Epithelial cell of prostate (primary cell): ENCODE measurements at regions not wholly inside any gene's neighbourhood (a gene's known extent, or its start where the extent isn't known, plus 50 kb on each side); places are given as distances from the start of the nearest gene placed in this dataset.

Source experiments
- DNase-seq: peaks from one replicate; pipeline ENCODE4 v3.0.0-alpha.2; 2011; ENCODE audit warnings: low read depth, low spot score
- H3K27ac ChIP-seq: fragments of 450-650 bp; 2 replicates; pipeline ENCODE4 v1.5.1; 2017; ENCODE audit warnings: mild to moderate bottlenecking

GRCh38 chr22:49096476-49096875 is 731.2 kb downstream of the BRD1 start:
- H3K27ac ChIP-seq = no peak overlapping the region
- no peak for DNase-seq

DNA sequence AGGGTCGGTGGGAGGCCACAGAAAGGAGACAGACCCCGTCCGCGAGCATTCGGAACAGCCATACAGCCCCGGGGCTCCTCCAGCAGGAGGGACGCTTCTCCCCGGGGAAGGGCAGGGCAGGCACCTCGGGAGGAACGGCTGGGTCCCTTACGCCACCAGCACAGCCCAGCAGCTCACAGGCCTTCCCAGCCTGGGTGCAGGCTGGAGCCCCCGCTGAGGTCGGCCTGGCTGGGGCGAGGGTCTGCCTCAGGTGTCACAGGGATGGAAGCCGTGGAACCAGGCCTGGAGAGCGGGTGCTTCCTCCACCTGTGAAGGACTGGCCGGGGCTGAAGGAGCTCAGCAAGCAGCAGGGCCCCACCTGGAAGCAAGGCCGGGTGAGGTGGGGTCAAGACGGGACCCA is 732.3 kb downstream of the BRD1 start:
- no peak for DNase-seq
- no peak overlapping the region for H3K27ac ChIP-seq

- no peak for DNase-seq
- H3K27ac ChIP-seq = no peak overlapping the region
Observed at GRCh38 chr22:49094858-49095257, 732.8 kb downstream of the BRD1 start.

DNA sequence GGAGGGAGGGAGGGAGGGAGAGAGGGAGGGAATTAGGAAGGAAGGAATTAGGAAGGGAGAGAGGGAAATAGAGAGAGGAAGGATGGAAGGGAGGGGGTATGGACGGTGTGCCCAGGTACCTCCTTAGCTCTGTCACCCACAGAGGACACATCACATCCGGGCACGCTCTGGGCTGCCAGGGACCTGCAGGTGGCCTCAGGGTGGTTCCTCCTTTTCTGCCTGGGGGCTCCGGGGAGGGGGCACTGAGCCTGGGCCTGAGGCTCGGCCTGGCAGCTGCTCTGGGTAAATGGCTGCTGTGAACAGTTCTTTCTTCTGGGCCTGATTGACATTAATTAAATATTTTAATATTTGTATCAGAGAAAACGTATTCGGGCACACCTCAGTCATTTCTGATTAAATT is 733.5 kb downstream of the BRD1 start:
- no peak overlapping the region for H3K27ac ChIP-seq
- DNase-seq = no peak

- DNase-seq = no peak
- no peak overlapping the region for H3K27ac ChIP-seq
Observed at GRCh38 chr22:49093192-49093880, 734.3 kb downstream of the BRD1 start.

GRCh38 chr22:49092716-49093115 is 735.0 kb downstream of the BRD1 start:
- no peak for DNase-seq
- no peak overlapping the region for H3K27ac ChIP-seq

DNA sequence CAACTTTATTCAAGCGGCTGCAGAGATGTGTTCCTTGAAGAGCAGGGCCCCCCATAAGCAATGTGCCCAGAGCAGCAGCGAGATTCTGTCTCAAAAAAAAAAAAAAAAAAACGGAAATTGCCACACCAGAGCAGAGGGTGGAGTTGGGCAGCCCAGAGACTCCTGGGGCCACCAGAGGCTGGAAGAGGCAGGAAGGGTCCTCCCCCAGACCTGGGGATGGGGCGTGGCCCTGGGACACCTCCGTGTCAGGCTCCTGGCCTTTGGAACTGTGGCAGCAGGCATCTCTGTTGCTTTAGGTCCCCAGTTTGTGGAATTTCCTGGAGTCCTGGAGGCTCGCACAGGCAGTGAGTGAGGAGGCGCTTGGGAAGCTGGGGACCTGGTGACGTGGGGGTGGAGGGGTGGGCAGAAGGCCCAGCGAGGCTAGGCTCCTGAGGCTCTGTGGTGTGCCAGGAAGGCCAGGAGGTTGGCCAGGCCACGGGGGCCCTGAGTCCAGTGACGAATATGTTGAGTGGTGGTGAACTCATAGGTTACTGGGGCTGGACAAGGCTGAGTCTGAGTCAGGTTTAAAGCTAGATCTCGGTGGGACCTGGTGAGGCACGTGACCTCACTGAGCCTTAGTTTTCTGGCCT is 735.6 kb downstream of the BRD1 start:
- DNase-seq = no peak
- H3K27ac ChIP-seq = no peak overlapping the region

GRCh38 chr22:49091451-49091850 is 736.2 kb downstream of the BRD1 start:
- no peak overlapping the region for H3K27ac ChIP-seq
- DNase-seq = no peak

- no peak for DNase-seq
- no peak overlapping the region for H3K27ac ChIP-seq
Observed at GRCh38 chr22:49090853-49091135, 736.9 kb downstream of the BRD1 start.

DNA sequence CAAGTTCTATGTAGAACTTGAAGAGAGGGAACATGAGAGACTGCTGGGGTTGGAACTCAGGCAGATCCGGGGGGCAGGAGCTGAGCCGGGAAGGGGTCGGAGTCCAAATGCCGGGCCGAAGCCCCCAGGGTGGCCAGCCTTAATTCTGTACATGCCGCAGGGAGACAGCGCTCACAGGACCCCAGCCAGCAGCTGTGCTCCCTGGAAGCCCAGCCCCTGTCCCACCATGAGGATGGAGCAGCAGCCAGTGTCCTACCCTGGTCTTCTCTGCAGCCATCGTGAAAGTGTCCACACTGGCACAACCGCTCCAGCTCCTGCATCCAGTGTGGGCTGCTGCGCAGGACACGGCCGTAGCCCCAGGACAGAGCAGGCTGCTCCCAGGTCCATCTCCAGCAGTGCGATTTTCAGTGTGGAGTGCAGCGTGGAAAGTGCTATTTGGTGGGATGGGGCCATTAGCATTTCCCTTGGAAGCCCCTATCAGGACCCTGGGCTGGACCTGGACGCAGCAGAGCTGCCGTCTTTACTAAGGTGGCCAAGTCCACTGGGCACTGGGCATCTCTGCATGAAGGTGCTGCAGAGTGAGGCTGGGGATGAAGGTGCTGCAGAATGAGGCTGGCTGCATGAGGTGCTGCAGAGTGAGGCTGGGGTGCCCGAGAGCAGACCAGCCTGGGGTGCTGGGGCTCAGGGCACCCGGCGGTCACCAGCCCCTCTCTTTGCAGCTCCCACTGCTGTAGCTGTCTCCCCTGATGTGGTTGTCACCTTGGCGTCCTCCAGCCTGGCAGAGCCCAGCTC is 737.4 kb downstream of the BRD1 start:
- DNase-seq = no peak
- H3K27ac ChIP-seq = no peak overlapping the region

GRCh38 chr22:49088801-49089791 is 738.6 kb downstream of the BRD1 start:
- no peak for DNase-seq
- no peak overlapping the region for H3K27ac ChIP-seq

DNA sequence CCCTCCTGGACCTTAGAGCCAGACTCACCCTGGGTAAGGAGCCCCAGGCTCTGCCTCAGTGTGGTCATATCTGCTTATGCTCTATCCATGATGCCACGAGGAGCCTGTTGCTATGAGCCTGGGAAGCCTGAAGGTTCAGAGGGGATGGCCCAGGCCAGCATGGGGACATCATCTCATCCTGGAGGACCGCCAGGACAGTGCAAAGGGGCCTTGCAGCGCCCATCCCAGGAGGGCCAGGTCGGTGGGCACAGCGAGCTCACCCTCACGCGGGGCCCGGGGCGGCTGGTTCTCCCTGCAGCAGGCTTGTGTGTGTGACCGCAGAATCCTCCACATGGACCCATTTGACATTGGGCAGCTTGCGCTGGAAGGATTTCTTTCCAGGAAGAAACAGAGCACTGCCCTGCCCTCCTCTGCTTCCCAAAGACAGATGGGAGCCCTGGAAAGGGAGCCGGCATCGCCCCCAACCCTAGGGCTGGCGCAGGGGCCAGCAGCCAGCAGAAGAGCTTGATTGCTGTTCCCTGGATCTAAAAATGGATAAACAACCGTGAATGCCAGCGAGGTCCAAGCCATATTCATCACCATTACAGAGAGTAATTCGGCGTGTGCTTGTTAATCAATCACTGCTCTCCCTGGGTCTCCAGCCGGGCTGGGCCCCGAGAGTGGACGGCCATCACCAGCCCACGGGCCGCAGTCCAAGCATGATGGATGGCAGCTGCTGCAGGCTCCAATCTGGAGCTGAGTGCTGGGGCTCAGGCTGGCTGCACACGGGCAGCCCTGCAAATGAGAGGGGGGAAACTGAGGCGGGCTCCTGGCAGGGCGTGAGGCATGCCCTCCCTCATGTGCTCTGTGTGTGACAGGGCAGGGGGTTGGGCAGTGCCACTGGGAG is 739.7 kb downstream of the BRD1 start:
- H3K27ac ChIP-seq = no peak overlapping the region
- DNase-seq = no peak

- no peak for DNase-seq
- H3K27ac ChIP-seq = no peak overlapping the region
Observed at GRCh38 chr22:49087198-49087597, 740.5 kb downstream of the BRD1 start.

- no peak for DNase-seq
- no peak overlapping the region for H3K27ac ChIP-seq
Observed at GRCh38 chr22:49086606-49087157, 741.0 kb downstream of the BRD1 start.

- DNase-seq = no peak
- H3K27ac ChIP-seq = no peak overlapping the region
Observed at GRCh38 chr22:49086181-49086580, 741.5 kb downstream of the BRD1 start.

DNA sequence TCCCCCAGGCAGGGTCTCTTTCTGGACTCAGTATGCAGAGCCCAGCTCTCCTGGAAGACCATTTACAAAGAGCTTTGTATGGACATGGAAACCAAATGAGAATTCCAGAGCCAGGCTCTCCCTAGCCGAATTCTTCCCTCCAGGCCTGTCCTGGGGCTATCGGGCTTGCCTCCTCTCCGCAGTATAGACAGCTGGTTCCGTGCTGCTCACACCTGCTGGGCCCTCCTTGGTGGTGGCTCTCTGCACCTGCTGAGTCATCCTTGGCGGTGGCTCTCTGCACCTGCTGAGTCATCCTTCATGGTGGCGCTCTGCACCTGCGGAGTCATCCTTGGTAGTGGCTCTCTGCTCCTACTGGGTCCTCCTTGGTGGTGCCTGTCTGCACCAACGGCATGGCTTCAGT is 743.5 kb downstream of the BRD1 start:
- no peak for DNase-seq
- H3K27ac ChIP-seq = no peak overlapping the region

DNA sequence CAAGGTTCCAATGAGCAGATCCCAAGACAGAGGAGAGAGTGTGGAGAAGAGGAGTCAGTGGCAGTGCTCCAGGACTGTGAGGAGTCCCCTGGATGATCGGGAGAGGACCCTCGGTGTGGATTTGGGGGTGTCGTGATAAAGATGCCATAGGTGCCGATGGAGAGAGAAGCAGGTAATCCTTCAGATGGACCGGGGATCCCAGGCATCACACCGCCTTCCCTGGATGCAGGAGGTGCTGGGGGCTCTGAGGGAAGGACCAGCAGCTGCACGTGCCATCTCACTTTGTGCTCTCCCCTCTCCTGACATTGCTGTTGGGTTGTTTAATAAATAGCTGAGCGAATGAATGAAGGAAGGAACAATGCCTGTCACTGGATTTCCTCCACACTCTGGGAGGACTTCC is 744.1 kb downstream of the BRD1 start:
- DNase-seq = no peak
- H3K27ac ChIP-seq = no peak overlapping the region

- no peak overlapping the region for H3K27ac ChIP-seq
- no peak for DNase-seq
Observed at GRCh38 chr22:49082451-49082850, 745.2 kb downstream of the BRD1 start.

- DNase-seq = no peak
- H3K27ac ChIP-seq = no peak overlapping the region
Observed at GRCh38 chr22:49081926-49082325, 745.7 kb downstream of the BRD1 start.
